D341Med (cell line): ENCODE measurements at regions not wholly inside any gene's neighbourhood (a gene's known extent, or its start where the extent isn't known, plus 50 kb on each side); places are given as distances from the start of the nearest gene placed in this dataset.
"Not testable (repeated sequence)": the region's sequence is repeated elsewhere in the genome, so short reads cannot be mapped to it uniquely, and the experiment has no call there.

Experiments used
- DNase-seq: peaks from one replicate; pipeline ENCODE4 v3.0.0; 2012; ENCODE audit warnings: low spot score

DNA sequence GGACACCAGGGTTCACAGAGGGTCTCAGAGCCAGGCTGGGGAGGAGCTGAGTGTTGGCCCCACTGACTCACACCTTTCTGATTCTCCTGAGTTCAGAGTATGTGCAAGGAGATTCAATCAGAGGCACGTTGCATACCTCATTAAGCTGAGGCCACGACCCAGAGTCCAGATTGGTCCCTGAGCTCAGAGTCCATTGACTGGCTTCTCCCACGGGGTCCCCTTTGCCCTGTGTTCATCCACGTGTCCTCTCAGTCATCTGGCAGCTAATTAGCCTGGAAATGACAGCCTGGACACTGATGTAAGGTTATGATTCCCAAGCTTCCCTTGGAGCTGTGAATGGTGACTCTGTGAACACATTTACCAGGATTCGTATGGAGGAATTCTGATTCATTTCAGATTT, 267.2 kb downstream of the SH3BP4 start:
- DNase-seq: no peak

DNA sequence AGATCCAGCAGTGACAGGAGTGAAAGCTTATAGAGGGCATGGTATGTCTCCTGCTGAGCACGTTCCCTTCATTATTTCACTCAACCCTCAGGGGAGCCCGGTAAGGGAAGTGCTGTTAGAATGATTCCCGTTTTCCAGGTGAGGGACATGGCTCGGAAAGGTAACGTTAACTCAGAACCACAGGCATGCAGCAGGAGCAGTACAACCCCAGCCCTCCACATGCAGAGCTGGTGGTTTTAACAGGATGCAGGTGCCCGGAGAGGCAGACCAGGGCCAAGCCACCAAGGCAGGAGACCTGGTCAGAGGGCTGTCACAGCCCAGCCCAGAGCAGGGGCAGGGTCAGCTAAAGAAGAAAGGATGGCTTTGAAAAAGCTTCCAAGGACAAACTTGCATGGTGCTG, 268.5 kb downstream of the SH3BP4 start:
- DNase-seq: no peak

DNA sequence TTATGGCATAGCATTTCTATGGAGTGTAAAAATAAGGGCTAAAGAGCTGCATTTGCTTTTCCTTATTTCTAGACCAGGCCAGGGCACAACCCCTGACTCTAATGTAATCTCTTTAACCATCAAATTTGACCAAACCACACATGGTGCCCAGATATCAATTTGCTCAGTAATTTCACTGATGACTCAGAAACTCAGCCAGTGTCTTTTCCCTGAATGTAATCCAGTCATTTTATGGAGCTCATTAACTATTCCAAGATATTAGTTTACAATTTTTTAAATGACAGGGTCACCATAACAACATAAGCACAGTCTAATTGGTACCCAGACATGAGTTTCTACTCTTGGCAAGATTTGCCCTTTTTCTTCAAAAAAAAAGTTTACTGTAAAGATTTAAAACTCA, 270.8 kb upstream of the AGAP1 start:
- DNase-seq: no peak

DNA sequence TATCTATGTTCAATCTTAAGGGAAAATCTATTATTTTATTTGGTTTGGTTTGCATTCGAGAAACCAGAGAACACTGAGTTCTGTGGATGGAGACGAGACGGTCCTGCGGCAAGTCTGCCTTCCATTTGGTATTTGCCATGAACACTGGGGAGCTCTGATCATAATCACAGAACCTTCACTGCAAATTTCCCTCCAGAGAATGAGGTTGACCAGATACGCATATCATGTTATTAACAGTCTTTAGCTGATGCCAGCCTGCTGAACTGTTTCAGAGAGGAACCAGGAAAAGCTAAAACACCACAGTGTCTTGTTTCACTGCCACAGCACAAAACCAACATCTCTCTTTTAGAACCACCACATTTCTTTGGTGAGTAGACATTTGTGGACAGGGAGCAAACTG, 269.4 kb upstream of the AGAP1 start:
- no peak for DNase-seq

DNA sequence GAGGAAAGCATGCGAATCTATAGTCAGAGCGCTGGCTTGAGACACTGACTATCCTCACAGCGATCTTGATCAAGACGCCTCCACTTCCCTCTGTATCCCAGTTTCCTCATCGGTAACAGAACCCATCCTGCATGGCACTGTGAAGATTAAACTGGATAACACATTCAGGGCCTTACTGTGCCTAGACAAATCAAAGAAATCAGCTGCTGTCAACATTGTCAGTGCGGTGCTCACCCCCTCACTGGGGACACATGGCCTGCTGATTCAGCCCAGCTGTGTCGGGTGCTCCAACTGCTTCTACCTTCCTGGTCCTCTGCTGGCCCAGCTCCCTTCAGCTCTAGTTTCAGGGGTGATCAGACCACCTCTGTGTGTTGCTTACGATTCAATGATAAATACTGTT, 268.6 kb upstream of the AGAP1 start:
- no peak for DNase-seq

DNA sequence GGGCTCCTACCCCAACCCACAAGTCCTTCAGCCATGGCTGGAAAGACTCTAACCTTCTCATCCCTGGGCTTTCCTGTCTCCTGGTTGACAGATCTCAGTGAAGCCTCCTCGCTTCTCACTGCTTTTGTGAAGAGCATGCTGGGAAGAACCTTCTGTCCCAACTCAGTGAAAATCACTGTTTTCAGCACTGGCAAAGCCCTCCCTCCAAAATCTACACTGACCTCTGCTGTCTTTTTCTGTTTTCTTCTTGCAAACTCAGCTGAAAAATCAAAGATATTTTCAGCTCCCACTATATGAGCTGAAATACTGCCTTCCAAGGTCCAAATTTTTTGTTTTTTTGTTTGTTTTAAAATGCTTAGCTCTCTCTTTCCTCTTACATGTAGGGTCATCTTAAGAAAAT, 266.3 kb upstream of the AGAP1 start:
- DNase-seq: no peak

DNA sequence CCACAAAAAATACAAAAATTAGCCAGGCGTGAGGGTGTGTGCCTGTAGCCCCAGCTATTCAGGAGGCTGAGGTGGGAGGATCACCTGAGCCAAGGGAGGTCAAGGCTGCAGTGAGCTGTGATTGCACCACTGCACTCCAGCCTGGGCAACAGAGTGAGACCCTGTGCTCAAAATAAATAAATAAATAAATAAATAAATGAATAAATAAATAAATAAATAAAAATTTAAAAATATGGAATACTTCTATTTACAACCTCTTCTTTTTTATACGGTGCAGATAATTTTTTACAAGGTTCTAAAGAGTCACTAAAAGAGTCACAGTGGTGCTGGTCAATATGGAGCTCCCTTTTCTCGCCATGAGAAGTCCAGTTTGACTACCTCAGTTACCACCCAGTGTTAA, 265.4 kb upstream of the AGAP1 start:
- DNase-seq: not testable (repeated sequence)

DNA sequence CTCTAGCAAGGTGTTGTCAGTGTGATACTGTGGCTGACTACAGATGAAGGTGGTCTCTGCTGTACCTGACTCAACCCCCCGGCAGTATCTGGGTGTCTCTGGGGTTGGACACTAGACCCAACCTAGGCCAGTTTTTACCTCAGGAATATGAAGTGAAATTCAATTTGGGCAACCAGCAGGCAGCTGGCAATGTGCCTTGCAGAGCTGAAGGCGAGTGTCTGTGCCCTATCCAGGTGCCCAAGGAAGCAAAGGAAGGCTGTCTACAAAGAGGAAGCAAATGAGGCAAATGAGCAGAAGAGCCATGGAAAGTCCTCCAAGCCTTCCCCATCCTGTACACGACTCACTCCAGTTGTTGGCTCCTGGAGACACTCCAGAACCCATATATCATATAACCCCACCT, 264.6 kb upstream of the AGAP1 start:
- no peak for DNase-seq

DNA sequence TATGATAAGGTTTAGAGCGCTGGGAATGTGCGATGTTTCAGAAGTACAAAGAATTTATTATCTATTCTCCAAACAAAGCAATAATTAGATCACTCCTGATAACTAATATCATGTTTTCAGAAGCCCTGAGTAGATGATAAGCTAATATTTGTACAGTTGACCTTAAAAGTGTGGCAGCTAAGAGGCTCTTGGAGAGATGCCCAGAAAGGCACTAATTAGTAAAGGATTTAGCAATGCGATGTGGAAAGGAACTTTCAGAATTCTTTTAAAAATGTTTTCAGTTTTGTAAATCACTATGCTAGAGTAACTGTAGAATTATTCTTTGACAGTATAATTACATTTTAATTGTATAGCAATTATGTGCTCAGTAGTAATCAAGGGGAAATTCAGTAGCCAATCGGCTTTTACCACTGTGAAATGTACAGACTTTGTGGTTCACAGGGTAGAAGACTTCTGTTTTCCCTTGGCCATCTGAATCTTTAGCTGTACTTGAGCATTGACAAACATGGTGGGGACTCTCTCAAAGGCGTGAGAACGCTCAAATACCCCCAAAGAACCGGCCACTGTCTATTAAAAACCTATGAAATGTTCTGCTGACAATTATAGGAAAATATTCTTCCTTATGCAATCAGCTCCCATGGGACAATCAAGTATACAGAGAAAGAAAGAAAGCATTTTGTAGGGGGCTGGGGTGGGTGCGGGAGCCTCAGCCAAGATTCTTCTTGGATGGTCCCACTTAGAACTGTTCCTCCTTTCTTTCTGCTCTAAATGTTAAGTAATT, 262.8 kb upstream of the AGAP1 start:
- DNase-seq: no peak

DNA sequence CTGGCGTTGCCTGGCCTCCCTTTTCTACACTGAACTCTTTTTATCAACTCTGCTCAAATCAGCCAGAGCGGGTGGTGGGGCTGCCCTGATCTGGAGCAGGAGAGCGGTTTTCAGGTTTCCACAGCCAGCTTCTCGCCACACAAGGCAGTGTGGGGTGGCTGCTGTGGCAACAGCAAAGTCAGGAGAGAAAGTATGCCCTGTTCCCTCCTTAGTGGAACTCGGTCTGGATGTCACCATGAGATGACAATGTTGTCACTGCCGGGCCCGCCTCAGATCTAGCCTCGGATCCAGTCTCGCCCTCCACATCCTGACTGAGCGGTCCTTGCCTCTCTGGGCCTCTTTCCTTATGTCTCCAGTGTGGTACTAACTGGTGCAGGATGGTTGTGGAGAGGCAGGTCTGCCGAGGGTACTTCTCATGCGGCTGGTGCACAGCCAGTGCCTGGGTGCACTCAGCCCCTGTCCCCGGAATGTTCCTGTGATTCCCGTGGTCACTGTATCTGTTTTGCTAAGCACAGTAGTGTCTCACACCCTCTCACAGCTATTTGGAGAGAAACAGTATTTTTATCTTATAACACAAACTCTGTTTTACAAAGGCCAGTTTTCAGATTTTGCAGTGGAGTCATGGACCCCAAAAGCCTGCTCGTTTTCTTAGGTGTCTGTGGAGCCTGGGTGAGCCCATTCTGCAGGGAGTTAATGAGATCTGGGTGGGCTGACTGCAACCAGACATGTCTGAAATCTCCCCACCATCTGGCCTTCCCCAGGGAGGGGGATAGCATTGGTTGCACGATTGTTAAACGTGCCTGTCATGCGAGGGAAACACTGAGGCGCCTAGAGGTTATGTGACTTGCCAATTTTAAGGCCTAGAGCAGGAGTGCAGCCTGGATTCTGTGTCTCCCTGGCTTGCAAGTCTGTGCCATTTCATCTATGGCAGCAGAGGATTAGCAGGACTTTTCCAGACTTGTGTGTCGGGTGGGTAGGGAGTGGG, 261.1 kb upstream of the AGAP1 start:
- peak; percentile 63 for DNase-seq

DNA sequence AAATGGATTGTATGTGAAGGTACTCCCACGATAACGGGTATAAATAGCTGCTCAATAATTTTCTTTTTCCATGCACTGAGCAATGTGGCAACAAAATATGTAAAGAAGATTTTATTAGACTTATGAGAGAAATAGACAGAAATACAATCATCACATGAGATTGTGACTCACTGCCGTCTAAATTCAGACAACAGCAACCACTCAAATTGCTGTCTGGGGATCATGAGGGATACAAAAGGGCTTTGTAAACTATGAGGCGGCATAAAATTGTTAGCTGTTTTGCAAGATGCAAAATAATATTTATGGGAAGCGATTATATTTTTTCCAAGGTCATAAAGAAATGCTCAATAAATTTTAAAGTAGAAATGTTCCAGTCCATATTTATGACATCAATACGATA, 259.1 kb upstream of the AGAP1 start:
- DNase-seq: no peak

DNA sequence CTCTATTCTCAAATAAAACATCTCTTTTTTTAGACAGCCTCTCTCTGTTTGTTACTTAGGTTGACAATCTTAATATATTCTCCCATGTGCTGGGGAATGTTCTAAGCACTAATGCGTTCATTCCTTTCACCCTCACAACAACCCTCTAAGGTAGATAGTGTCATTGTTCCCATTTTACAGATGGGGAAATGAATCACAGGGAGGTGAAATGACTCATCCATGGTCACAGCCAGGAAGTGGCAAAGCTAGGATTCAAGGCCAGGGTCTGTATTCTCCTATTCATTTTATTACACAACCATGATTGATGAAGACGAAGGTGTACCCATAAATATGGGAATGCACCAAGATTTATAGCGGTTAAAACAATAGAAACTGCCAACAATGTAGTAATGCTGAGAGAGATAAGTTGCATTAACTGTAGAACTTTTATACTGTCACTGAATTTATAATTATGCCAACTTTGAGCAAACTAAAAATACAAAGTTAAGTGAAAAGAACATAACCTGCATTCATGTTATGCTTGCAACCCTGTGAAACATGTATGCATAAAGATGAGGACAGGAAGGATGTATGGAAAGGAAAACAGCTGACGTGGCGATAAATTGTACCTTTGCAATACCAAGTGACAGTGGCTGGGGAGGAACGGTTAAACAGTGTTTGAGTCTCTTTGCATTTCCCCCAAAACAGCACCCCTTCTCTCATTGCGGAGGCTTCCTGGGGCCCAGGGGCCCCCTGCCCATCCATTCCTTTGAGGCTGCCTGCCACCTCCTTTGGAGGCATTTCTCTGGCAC, 257.7 kb upstream of the AGAP1 start:
- DNase-seq: no peak

DNA sequence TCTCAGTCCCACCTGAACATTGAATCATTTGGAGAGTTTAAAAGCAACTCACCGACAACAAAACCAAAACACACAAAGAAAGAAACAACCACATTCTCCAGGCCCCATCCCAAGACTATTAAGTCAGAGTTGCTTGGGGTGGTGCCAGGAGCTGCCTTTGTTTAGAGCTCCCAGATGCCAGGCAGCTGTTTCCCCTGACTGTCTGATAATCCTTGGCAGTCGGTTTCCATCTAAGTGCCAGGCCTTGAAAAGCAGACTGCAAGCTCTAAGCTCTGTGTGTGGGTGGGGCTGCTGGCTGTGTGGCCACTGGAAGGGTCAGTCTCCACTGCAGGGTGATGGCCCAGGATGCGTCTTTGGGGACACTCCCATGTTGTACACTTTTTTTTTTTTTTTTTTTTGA, 255.3 kb upstream of the AGAP1 start:
- DNase-seq: peak; percentile 55

DNA sequence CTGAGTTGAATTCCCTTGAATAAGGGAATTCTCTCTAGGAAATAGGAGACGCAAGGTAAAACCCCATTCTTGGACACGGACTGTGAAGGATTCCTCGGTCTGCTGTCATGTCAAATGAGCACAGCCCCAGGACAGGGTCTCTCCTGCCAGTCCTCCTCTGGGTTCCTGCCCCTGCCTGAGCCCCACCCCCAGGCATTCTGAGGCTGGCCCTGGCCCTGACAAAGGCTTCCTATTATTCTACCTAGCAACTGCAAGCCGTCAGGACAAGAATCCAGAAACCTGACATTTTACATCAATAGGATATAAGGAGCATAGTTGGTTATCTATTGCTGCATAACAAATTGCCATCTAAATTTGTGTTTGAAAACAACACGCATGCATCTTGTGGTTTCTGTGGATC, 253.3 kb upstream of the AGAP1 start:
- no peak for DNase-seq

DNA sequence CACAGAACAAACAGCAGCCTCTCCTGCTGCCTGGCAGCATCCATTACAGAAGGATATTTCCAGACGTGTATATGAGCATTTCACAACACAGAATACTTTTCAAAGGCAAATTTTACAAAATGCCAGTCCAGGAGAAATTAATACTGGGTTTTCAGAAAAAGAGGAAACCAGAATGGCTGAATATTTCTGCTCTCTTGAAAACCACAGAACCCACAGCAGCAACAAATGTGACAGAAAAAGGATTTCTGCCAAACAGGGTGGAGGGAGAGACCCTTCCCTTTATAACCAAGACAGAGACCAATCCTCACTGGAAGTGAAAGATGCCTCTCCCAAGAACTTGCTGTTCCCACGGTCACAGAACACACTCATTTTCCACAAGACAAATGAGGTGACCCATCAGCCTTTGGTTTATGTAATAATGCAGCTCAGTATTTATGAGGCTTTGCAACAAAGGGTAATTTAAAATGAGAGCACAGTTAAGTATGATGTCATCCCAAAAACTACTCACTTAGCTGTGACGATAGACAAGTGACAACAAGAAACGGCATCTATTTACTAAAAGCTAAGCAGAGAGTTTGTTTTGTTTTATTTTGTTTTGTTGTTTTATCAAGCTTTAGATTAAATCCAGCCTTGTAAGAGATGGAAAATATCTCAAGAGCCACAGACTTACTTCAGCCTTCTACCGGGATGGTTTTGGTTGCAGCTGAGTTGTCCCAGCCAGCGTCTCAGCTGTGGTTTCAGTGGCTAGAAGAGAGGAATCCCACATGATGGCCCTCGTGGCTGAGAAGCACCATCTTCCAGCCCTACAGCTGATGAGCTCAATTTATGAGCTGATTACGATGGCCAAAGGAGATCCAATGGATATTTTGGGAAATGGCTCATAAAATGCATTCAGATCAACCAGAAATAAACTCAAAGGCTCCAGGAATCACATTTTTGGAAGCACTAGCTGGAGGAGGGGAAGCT, 249.3 kb upstream of the AGAP1 start:
- DNase-seq: no peak

DNA sequence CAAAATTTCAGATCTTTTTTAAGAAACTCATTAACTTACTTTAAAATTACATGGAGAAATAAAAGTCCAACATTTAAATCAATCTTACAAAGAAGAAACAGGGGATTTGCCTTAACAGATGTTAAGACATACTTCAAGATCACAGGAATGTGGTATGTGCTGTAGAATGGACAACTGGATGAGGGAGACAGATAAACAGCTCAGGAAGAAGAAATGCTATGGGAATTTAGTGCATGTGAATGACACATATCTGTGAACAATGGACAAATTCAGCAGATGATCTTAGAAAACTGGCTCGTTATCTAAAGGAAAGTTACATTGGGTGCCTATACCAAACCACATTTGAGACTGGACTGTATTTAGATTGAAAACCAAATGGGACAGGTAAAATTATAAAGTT, 246.8 kb upstream of the AGAP1 start:
- no peak for DNase-seq

DNA sequence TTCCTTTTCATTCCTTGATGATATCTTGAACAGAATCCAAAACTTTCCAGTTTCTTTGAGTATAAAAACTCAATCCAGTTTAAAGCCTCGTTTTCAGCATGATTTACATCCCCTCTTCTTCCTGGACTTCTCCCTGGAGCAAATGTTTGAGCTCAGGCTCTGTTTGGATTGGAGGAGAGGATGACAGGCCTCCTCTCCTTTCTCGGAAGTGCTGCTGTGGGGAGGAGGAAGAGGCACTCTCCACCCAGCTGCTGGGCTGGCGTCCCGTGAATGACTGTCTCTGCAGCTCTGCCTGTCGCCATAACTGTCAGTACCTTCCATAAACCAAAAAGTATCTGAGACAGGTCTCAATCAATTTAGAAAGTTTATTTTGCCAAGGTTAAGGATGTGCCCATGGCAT, 238.2 kb upstream of the AGAP1 start:
- DNase-seq: no peak

DNA sequence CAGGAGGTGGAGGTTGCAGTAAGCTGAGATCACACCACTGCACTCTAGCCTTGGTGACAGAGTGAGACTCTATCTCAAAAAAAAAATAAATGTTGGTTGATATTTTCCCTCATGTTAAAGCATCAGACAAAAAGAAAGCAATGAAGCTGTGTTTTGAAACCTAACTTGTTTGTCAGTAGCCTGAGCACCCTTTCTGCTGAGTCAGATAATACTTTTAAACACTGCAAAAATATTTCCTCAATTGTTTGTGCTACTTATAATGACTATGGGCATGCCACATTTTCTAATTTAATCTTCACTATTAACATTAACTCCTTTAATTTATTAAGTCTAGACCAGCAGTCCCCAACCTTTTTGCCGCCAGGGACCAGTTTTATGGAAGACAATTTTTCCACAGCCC, 236.3 kb upstream of the AGAP1 start:
- DNase-seq: no peak

DNA sequence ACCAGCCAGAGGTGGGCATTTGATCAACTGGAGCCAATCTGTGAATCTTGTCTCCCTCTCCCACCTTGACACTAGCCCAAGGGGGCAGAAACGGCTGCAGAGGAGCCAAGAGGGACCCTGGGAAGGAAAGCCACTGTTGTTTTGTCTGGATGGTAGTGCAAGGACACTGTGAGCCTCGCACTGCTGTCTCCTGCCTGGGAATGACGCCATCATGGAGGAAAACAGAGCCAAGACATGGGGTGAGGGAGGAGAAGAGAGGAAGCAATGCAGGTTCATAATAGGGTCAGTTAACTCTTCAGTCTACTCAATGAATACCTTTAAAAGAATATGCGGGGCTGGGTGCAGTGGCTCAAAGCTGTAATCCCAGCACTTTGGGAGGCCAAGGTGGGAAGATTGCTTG, 231.1 kb upstream of the AGAP1 start:
- no peak for DNase-seq

DNA sequence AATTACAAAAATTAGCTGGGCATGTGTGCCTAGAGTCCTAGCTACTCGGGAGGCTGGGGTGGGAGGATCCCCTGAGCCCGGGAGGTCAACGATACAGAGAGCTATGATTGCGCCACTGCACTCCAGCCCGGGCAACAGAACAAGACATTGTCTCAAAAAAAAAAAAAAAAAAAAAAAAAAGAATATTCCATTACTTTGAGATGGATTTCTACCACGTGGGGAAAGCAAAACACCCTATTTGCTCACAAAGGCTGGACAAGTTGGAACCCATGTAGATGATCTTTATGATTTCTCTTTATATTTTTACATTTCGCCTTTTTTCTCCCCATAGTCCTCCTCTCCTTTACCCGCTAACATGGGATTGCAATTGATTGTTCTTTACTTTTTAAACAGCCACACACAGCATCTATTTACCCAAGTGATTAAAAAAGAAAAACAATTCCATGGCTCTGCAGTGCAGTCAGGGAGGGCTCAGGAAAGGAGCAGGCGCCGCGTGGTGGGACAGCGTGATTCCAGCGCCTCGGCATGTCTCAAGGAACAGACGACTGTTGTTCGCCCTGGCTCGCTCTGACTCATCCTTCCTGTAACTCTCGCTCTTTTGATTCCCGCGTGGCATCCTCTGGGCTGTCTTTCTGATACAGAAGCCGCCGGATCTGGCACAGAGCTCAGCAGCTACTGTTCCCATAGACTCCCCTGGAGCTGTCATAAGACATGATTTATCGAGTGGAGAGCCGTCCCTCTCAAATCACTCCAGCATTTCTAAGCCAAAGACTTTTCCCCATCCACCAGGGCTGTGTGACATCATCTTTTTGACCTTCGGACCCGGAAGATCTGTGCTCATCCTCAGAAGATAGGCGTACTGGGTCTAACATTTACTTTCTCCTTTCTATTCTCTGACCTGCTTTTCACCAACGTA, 230.4 kb upstream of the AGAP1 start:
- no peak for DNase-seq
